HG02884 (cell line): ENCODE measurements at regions not wholly inside any gene's neighbourhood (a gene's known extent, or its start where the extent isn't known, plus 50 kb on each side); places are given as distances from the start of the nearest gene placed in this dataset.

Experiments used
- ATAC-seq: cut with Tn5 transposase; IDR thresholded peaks from one replicate; pipeline ENCODE4 v1.9.1; 2021; ENCODE audit warnings: mild to moderate bottlenecking, moderate library complexity; ENCODE audit not compliant: unreplicated experiment

DNA sequence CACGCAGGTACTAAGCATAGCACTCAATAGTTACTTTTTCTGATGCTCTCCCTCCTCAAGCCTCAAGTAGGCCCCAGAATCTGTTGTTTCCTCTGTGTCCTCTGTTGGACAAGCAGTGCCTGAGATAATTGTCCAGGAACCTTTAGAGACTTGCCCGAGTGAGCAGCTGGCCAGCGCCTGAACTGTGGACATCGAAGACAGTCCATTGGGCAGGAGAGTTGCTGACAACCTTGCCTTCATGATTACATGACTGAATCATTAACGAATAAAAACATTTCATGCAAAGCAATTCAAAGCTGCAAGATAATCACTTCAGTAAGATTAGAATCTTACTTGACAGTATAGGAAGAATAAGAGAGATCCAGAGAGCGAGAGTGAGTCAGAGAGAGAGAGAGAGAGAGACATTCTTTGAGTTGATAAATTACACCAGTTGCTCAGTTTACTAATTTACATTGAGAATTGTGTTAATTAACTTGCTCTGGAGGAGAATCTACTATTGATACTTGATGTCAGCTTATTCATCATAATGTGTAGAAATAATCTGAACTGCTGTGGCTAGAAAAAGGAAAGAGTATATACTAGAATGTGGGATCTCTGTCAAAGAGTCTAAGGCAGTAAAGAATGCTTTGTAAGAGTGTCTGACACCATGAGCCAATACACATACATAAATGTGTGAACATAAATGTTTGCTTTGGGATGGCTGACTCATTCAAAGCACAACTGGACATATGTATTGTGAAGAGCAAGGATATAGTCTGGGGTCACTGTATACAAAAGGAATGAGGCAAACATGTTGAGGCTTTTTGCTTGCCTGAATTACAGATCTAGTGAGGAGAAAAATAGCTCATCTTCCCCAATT is 216.0 kb downstream of the ZNF326 start:
- ATAC-seq = no peak

DNA sequence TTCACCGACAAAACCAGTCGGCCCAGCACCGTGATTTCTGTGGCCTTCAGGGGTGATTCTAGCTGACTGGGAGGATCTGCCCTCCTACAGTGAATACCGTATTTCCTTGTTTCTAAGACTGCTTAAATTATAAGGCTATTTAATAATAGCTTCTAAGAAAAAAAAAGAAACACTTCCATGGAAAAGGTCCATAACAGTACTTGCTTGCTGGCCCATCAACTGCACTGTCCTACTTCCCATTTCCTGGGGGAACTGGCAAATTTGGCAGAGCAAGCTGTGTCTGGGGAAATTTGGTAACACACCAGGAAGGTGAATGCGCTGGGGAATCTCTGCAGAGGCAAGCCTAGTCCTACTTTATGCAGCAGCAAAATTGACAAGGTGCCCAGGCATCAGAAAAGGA is 214.0 kb downstream of the ZNF326 start:
- ATAC-seq = no peak

DNA sequence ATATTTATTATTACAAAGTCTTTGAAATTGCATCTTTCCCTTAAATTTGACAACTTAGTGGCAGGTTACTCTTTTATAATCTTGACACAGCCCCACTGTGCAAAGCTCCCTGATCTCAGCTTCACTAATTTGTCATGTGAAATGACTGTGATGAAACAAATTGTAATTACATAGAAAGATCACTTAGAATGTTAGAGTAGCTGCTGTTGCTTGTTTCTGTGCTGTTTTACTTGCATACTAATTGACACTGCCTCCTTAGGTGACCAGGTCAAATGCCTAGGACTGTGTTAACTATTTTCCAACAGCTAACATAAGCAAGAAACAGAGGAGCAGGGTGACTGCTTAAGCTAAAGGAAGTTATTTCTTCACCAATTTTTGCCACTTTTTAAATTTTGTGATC is 211.3 kb downstream of the ZNF326 start:
- no peak for ATAC-seq

DNA sequence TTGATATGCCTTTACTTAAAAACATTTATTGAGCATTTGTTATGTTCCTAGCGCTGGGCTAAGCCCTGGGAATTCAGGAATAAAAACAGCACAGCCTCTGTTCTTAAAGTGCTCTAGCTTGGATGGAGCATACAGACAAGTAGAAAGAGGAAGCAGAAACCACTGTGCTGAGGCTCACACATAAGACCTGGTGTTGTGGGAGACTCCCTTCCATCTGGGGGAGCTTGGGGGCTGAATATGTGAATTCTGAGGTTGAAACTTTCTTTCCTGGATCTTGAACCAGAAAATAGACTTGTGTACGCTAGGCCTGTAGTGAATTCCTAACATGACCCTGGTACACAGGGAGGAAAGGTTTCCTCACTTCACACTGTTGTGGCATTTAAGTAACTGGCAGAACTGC is 209.9 kb downstream of the ZNF326 start:
- no peak for ATAC-seq

DNA sequence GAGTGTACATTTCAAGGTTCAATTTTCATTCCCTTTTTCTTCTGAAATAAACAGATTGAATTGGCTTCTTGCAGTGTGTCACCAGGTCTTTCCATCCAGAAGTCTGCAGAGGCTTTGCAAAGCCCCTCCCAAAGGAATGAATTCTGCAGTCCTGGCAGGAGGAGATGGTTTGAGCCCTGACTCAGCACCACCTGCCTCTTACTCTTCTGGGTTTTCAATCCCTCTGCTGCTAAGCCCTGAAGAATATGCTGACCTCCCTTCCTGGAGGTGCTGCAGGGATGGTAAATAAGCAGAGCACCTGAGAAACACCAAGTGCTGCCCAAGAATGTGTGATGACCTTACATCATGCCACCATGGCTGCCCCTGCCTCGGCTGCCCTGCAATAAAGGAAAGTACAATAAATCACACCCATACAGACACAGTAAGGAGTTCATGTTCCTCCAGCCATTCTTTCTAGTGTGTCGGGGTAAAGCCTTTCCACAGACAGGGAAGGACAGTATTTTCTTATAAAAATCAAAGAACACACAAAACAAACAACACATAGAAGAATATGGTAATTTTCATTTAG is 209.2 kb downstream of the ZNF326 start:
- no peak for ATAC-seq

DNA sequence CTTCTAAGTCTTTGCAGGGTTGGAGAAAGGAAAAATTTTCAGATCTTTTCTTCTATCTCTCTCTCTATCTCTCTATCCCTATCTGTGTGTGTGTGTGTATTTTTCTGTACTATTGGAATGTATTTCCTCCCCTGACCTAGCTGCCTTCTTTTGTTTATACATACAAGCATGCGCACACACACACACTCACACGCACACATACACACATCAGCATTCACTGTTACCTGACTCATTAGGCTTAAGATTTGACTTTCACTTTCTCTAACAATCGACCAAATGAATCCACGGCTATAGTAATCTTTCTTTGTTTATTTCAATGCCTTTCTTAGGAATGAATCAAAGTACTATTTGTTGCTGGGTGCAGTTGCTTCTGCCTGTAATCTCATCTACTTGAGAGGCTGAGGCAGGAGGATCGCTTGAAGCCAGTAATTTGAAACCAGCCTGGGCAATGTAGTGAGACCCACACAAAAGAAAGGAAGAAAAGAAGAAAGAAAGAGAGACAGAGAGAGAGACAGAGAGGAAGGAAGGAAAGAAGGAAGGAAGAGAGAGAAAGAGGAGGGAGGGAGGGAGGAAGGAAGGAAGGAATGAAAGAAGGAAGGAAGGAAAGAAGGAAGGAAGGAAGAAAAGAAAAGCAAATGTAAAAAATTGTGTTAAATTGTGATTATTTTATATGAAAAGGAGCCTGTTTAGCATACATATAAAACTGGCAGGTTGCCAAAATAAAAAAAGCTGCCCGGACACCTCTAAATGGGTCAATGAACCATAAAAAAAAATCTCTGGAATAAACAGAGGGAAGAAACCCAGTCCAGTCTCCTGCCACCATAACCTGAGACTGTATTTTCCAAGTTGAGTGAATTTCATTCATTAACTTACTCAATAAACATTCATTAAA is 206.8 kb downstream of the ZNF326 start:
- no peak for ATAC-seq

- no peak for ATAC-seq
Measured at GRCh38 chr1:90200646-90201205, 205.8 kb downstream of the ZNF326 start.

- ATAC-seq = no peak
Measured at GRCh38 chr1:90198616-90199332, 203.9 kb downstream of the ZNF326 start.

- no peak for ATAC-seq
Measured at GRCh38 chr1:90193116-90193515, 198.2 kb downstream of the ZNF326 start.

DNA sequence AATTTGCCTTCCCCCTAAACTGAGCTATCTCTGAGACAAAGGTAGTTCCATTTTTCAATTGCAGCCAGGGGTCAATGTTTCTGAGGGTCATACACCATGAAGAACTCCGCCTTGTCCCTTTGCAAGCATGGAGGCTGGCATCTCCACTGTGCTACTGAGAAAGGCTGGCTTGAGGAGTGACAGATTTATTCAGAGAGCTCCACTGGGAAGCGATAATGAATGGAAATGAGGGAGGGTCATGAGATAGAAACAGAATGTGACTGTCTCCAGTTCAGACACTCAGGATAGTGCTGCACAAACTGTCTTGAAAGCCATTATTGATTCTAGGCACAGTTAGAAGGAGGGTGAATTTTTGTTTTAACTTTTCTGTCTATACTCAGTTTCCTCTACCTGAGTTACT is 197.5 kb downstream of the ZNF326 start:
- no peak for ATAC-seq

- ATAC-seq = no peak
Measured at GRCh38 chr1:90190523-90190922, 195.6 kb downstream of the ZNF326 start.

- ATAC-seq = no peak
Measured at GRCh38 chr1:90189889-90190288, 195.0 kb downstream of the ZNF326 start.

- no peak for ATAC-seq
Measured at GRCh38 chr1:90187323-90187585, 192.3 kb downstream of the ZNF326 start.

GRCh38 chr1:90186506-90187322 is 191.8 kb downstream of the ZNF326 start:
- ATAC-seq = no peak

GRCh38 chr1:90176530-90176929 is 181.6 kb downstream of the ZNF326 start:
- no peak for ATAC-seq

DNA sequence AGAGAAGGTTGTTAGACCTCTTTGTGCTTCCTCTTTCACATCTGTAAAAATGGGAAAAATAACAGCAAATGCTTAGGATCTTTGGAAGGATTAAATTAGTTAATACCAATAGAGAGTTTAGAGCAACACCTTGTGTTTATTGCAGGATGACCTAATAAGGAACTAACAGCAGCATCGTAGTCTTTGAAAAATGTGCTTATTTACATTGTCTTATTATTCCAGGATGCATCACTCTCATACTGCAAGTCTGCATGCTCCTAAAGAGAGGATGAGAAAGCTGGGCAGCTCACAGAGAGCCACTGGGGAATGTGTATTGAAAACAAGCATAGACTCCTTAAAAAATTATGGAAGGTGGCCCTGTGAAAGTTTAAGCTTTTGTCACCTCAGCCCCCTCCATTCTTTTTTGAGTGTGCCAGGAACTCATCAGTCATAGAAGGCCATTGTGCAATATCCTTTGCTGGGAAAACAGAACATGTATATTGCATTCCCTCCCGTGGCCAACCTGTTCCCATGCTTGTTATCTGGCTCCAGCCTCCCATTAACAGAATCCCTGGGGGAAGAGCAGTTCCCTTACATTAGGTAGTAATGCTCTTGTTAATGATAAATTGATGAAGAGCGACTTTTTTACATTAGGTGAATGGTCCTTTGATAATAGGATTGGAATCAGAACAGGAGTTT is 180.7 kb downstream of the ZNF326 start:
- ATAC-seq = no peak

GRCh38 chr1:90174246-90174645 is 179.3 kb downstream of the ZNF326 start:
- no peak for ATAC-seq

GRCh38 chr1:90162216-90162615 is 167.3 kb downstream of the ZNF326 start:
- ATAC-seq = no peak

- no peak for ATAC-seq
Measured at GRCh38 chr1:90161625-90162024, 166.7 kb downstream of the ZNF326 start.
